Smooth muscle cell (in vitro differentiated cells): ENCODE measurements at regions not wholly inside any gene's neighbourhood (a gene's known extent, or its start where the extent isn't known, plus 50 kb on each side); places are given as distances from the start of the nearest gene placed in this dataset.

Source experiments
- DNase-seq: peaks from one replicate; lab custom pipeline; 2025; ENCODE audit not compliant: unreplicated experiment; lab: John Stamatoyannopoulos, UW
- H2AFZ ChIP-seq: fragments of 200-600 bp; sonication (generic); 2 replicates; pipeline ENCODE4 v1.6.0; 2016; ENCODE audit warnings: antibody characterized with exemption, low read depth, mild to moderate bottlenecking
- H3F3A ChIP-seq: fragments of 200-600 bp; sonication (generic); 2 replicates; pipeline ENCODE4 v1.6.0; 2017; ENCODE audit warnings: antibody characterized with exemption, low read depth
- H3K27ac ChIP-seq: fragments of 200-600 bp; sonication (generic); 2 replicates; pipeline ENCODE4 v1.5.1; 2016; ENCODE audit warnings: low read depth, mild to moderate bottlenecking
- H3K27me3 ChIP-seq: fragments of 200-600 bp; sonication (generic); 2 replicates; pipeline ENCODE4 v1.6.1; 2016; ENCODE audit warnings: low read depth, mild to moderate bottlenecking
- H3K36me3 ChIP-seq: fragments of 200-600 bp; sonication (generic); 2 replicates; pipeline ENCODE4 v1.5.1; 2016; ENCODE audit warnings: low read depth
- H3K4me1 ChIP-seq: fragments of 200-600 bp; sonication (generic); 2 replicates; pipeline ENCODE4 v1.5.1; 2016; ENCODE audit warnings: low read depth
- H3K4me2 ChIP-seq: fragments of 200-600 bp; sonication (generic); 2 replicates; pipeline ENCODE4 v1.6.0; 2016; ENCODE audit warnings: mild to moderate bottlenecking
- H3K4me3 ChIP-seq: fragments of 200-600 bp; sonication (generic); 2 replicates; pipeline ENCODE4 v1.5.1; 2016; ENCODE audit warnings: mild to moderate bottlenecking
- H3K79me2 ChIP-seq: fragments of 200-600 bp; sonication (generic); 2 replicates; pipeline ENCODE4 v1.6.0; 2016; ENCODE audit warnings: low read depth, mild to moderate bottlenecking
- H3K9ac ChIP-seq: fragments of 200-600 bp; sonication (generic); 2 replicates; pipeline ENCODE4 v1.6.0; 2016; ENCODE audit warnings: low read depth
- H3K9me3 ChIP-seq: fragments of 200-600 bp; sonication (generic); replicated peaks from 2 replicates; pipeline ENCODE4 v1.5.1; 2016; ENCODE audit warnings: low read depth
- H4K20me1 ChIP-seq: fragments of 200-600 bp; sonication (generic); 2 replicates; pipeline ENCODE4 v1.6.0; 2016; ENCODE audit warnings: low read depth
- CTCF ChIP-seq: fragments of 200-600 bp; sonication (generic); IDR thresholded peaks from 2 replicates; pipeline ENCODE4 v1.5.1; 2017; ENCODE audit warnings: borderline replicate concordance, mild to moderate bottlenecking, antibody characterized with exemption; ENCODE audit not compliant: insufficient read depth, poor library complexity, severe bottlenecking
- WGBS: methylation state at CpG from one replicate; pipeline ENCODE4 v1.1.7; 2016; ENCODE audit warnings: low lambda C conversion rate; 5-methylcytosine and 5-hydroxymethylcytosine counted together

- H3K9ac ChIP-seq: no peak overlapping the region
- TF ChIP-seq CTCF: no peak
- no peaks in the 10 kb centered on the region for H4K20me1 ChIP-seq
- no peak overlapping the region for H3K27ac ChIP-seq
- H3K4me3 ChIP-seq: no peak overlapping the region
- H2AFZ ChIP-seq: no peak overlapping the region
- WGBS: 74% methylated on average over 2 of the region's 2 CpGs
- no peaks in the 10 kb centered on the region for H3F3A ChIP-seq
- no peaks in the 10 kb centered on the region for H3K36me3 ChIP-seq
- no peak overlapping the region for H3K4me2 ChIP-seq
- H3K79me2 ChIP-seq: no peaks in the 10 kb centered on the region
- no peaks in the 10 kb centered on the region for H3K4me1 ChIP-seq
- no peaks in the 10 kb centered on the region for H3K27me3 ChIP-seq
- no peaks in the 10 kb centered on the region for H3K9me3 ChIP-seq
- no peak for DNase-seq
These were observed 206.7 kb upstream of the PROK2 start for GRCh38 chr3:71991681-71992080.

- Histone ChIP-seq H3K36me3 (no peaks in the 10 kb centered on the region), H3K4me1 (no peaks in the 10 kb centered on the region), H3K9ac (no peak overlapping the region), H3K79me2 (no peaks in the 10 kb centered on the region), H3K9me3 (no peaks in the 10 kb centered on the region), H3K27me3 (no peaks in the 10 kb centered on the region), H3K4me3 (no peak overlapping the region), H3K4me2 (no peak overlapping the region), H2AFZ (no peak overlapping the region), H3K27ac (no peak overlapping the region), H3F3A (no peaks in the 10 kb centered on the region), H4K20me1 (no peaks in the 10 kb centered on the region)
- DNase-seq: no peak
- WGBS: 91% methylated on average over 3 of the region's 3 CpGs
- TF ChIP-seq CTCF: no peak
These were observed 206.1 kb upstream of the PROK2 start for GRCh38 chr3:71991046-71991445.

DNA sequence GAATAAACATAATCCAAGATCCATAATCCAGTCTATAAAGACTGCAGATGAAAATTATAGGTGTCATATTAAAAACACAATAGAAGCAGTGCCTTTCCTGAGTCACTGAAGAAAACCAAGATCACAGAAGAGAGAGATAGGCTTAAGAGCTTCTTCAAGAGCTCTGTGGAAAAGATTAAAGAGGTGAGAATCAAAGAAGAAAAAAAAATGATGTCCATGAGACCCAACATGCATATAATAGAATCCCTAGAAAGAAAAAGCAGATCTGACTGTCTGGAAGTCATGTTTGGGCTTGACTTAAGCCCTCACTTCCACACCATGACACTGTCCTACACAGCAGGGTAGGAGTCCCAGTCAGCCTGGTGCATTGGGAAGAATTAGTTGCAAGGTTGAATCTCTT is 205.6 kb upstream of the PROK2 start:
- no peak for TF ChIP-seq CTCF
- H3K36me3 ChIP-seq: no peaks in the 10 kb centered on the region
- H3K27ac ChIP-seq: no peak overlapping the region
- no peak overlapping the region for H3K4me2 ChIP-seq
- no peak for DNase-seq
- H3K79me2 ChIP-seq: no peaks in the 10 kb centered on the region
- H2AFZ ChIP-seq: no peak overlapping the region
- H3K9ac ChIP-seq: no peak overlapping the region
- H3K4me3 ChIP-seq: no peak overlapping the region
- no peaks in the 10 kb centered on the region for H3K27me3 ChIP-seq
- H3F3A ChIP-seq: no peaks in the 10 kb centered on the region
- no peaks in the 10 kb centered on the region for H3K9me3 ChIP-seq
- no peaks in the 10 kb centered on the region for H4K20me1 ChIP-seq
- H3K4me1 ChIP-seq: no peaks in the 10 kb centered on the region

GRCh38 chr3:71989165-71989564 is 204.2 kb upstream of the PROK2 start:
- no peak overlapping the region for H3K27ac ChIP-seq
- 83% methylated on average over 4 of the region's 4 CpGs for WGBS

More at GRCh38 chr3:71989165-71989564, 204.2 kb upstream of the PROK2 start:
- Histone ChIP-seq H3K9ac (no peak overlapping the region), H3K9me3 (no peaks in the 10 kb centered on the region), H3F3A (no peaks in the 10 kb centered on the region), H4K20me1 (no peaks in the 10 kb centered on the region), H3K4me3 (no peak overlapping the region), H2AFZ (no peak overlapping the region), H3K79me2 (no peaks in the 10 kb centered on the region), H3K27me3 (no peaks in the 10 kb centered on the region), H3K4me2 (no peak overlapping the region), H3K36me3 (no peaks in the 10 kb centered on the region), H3K4me1 (no peaks in the 10 kb centered on the region)
- no peak for DNase-seq
- TF ChIP-seq CTCF: no peak
